ENCODE measurements at regions not wholly inside any gene's neighbourhood (a gene's known extent, or its start where the extent isn't known, plus 50 kb on each side); places are given as distances from the start of the nearest gene placed in this dataset.

DNA sequence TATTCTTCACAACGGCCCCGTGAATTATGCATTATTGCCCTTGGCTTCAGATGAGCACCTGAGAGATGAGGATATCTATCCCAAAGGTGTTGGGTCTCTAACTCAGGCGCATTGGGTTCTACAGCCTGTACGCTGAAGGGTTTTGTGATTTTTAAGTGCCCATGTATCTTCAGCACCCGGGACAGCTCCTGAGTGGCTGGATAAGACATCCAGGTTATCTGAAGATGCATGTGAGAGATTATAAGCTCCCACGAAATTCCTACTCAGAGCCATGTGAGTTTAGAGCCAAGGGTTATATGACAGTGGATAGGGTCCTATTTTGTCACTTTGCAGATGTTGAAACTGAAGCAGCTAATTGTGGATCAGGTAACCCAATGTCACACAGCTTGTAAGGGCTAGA is 612.3 kb upstream of the EEF2KMT start:
- Histone ChIP-seq H2AFZ (ENCODE audit: low read length) (no peak overlapping the region), H3K4me3 (replicated peaks in 1 of 4; ENCODE audit: control extremely low read depth in 1 of 4, insufficient read depth in 1 of 4, low read depth in 3 of 4, low read length in 4 of 4) (no peak overlapping the region), H3K79me2 (ENCODE audit: control insufficient read depth, insufficient read depth, low read length) (no peaks in the 10 kb centered on the region), H3K9me3 (ENCODE audit: control insufficient read depth, insufficient read depth, low read depth, low read length) (no peaks in the 10 kb centered on the region), H3K4me2 (ENCODE audit: extremely low read depth, insufficient read depth, low read length) (no peak overlapping the region), H3K36me3 (ENCODE audit: control insufficient read depth, insufficient read depth, low read length) (no peaks in the 10 kb centered on the region), H3K4me1 (ENCODE audit: control insufficient read depth, extremely low read depth, insufficient read depth, low read length) (no peaks in the 10 kb centered on the region), H3K27ac (ENCODE audit: insufficient read depth, low read length) (no peak overlapping the region), H4K20me1 (ENCODE audit: control insufficient read depth, extremely low read depth, insufficient read depth, low read length) (no peaks in the 10 kb centered on the region), H3K9ac (ENCODE audit: insufficient read depth, low read length) (no peak overlapping the region), H3K27me3 (ENCODE audit: control insufficient read depth, insufficient read depth, low read length) (no peaks in the 10 kb centered on the region)
- TF ChIP-seq EZH2 (IDR thresholded peaks at IDR 0.05; ENCODE audit: low read length, missing control alignments): no peak
- TF ChIP-seq, protein P1, sequence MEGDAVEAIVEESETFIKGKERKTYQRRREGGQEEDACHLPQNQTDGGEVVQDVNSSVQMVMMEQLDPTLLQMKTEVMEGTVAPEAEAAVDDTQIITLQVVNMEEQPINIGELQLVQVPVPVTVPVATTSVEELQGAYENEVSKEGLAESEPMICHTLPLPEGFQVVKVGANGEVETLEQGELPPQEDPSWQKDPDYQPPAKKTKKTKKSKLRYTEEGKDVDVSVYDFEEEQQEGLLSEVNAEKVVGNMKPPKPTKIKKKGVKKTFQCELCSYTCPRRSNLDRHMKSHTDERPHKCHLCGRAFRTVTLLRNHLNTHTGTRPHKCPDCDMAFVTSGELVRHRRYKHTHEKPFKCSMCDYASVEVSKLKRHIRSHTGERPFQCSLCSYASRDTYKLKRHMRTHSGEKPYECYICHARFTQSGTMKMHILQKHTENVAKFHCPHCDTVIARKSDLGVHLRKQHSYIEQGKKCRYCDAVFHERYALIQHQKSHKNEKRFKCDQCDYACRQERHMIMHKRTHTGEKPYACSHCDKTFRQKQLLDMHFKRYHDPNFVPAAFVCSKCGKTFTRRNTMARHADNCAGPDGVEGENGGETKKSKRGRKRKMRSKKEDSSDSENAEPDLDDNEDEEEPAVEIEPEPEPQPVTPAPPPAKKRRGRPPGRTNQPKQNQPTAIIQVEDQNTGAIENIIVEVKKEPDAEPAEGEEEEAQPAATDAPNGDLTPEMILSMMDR (conservative IDR thresholded peaks at IDR 0.05 in 1 of 2, IDR thresholded peaks at IDR 0.05 in 1 of 2; ENCODE audit: low read depth in 1 of 2, low read length in 2 of 2): no peak
- DNase-seq (ENCODE audit: low read depth in 2 of 2): peak in 1 of 2 donors; percentile 13

DNA sequence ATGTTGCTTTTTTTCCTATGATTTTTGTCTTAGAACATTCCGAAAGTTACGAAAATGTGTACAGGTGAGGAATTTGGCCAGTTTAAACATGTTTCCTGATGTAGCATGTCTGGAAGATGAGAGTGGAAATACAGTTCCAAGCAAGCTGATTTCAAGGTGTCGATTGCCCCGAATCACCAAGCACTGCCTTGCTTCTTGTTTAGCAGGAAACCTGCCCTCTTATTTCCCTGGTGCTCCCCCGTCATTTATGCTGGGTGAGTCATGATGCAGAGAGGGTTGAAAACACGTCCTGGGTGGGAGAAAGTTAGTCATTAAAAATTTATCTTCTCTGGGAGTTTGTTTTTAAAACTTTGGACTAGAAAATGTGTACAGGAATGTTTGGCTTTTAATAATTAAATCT is 608.6 kb upstream of the EEF2KMT start:
- Histone ChIP-seq H3K36me3 (ENCODE audit: control insufficient read depth, insufficient read depth, low read length) (no peaks in the 10 kb centered on the region), H3K4me3 (replicated peaks in 1 of 4; ENCODE audit: control extremely low read depth in 1 of 4, insufficient read depth in 1 of 4, low read depth in 3 of 4, low read length in 4 of 4) (no peak overlapping the region), H3K9me3 (ENCODE audit: control insufficient read depth, insufficient read depth, low read depth, low read length) (no peaks in the 10 kb centered on the region), H3K4me1 (ENCODE audit: control insufficient read depth, extremely low read depth, insufficient read depth, low read length) (no peaks in the 10 kb centered on the region), H3K27ac (ENCODE audit: insufficient read depth, low read length) (no peak overlapping the region), H3K27me3 (ENCODE audit: control insufficient read depth, insufficient read depth, low read length) (no peaks in the 10 kb centered on the region), H2AFZ (ENCODE audit: low read length) (no peak overlapping the region), H4K20me1 (ENCODE audit: control insufficient read depth, extremely low read depth, insufficient read depth, low read length) (no peaks in the 10 kb centered on the region), H3K79me2 (ENCODE audit: control insufficient read depth, insufficient read depth, low read length) (no peaks in the 10 kb centered on the region), H3K9ac (ENCODE audit: insufficient read depth, low read length) (no peak overlapping the region), H3K4me2 (ENCODE audit: extremely low read depth, insufficient read depth, low read length) (no peak overlapping the region)
- TF ChIP-seq EZH2 (IDR thresholded peaks at IDR 0.05; ENCODE audit: low read length, missing control alignments): no peak
- TF ChIP-seq, protein P1 (conservative IDR thresholded peaks at IDR 0.05 in 1 of 2, IDR thresholded peaks at IDR 0.05 in 1 of 2; ENCODE audit: low read depth in 1 of 2, low read length in 2 of 2): no peak
- DNase-seq (ENCODE audit: low read depth in 2 of 2): no peak

DNA sequence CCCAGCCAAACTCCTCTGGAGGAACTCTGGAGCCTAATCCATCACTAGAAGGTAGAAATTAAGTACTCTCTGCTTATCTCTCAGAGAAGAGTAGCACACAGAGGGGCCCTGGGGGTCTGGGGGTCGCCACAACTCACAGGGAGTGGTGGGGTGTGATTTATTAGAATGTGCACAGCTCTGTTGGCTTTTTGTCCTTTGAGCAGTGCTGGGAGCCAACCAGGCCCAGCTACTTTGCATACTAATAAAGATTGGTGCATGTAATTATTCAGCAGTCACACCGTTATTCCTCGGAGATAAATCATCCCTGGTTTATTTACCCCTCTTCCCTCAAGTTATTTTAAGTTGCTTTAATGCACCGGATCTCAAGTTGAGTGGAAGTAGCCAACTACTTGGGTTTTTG is 606.7 kb upstream of the EEF2KMT start:
- H4K20me1 ChIP-seq (ENCODE audit: control insufficient read depth, extremely low read depth, insufficient read depth, low read length): no peaks in the 10 kb centered on the region
- no peaks in the 10 kb centered on the region for H3K79me2 ChIP-seq (ENCODE audit: control insufficient read depth, insufficient read depth, low read length)
- H2AFZ ChIP-seq (ENCODE audit: low read length): no peak overlapping the region
- no peak overlapping the region for H3K4me2 ChIP-seq (ENCODE audit: extremely low read depth, insufficient read depth, low read length)
- DNase-seq (ENCODE audit: low read depth in 2 of 2): no peak
- no peaks in the 10 kb centered on the region for H3K4me1 ChIP-seq (ENCODE audit: control insufficient read depth, extremely low read depth, insufficient read depth, low read length)
- H3K4me3 ChIP-seq (replicated peaks in 1 of 4; ENCODE audit: control extremely low read depth in 1 of 4, insufficient read depth in 1 of 4, low read depth in 3 of 4, low read length in 4 of 4): no peak overlapping the region
- H3K36me3 ChIP-seq (ENCODE audit: control insufficient read depth, insufficient read depth, low read length): no peaks in the 10 kb centered on the region
- no peak overlapping the region for H3K9ac ChIP-seq (ENCODE audit: insufficient read depth, low read length)
- no peak overlapping the region for H3K27ac ChIP-seq (ENCODE audit: insufficient read depth, low read length)
- H3K9me3 ChIP-seq (ENCODE audit: control insufficient read depth, insufficient read depth, low read depth, low read length): no peaks in the 10 kb centered on the region
- TF ChIP-seq, protein P1 (conservative IDR thresholded peaks at IDR 0.05 in 1 of 2, IDR thresholded peaks at IDR 0.05 in 1 of 2; ENCODE audit: low read depth in 1 of 2, low read length in 2 of 2): no peak
- no peak for TF ChIP-seq EZH2 (IDR thresholded peaks at IDR 0.05; ENCODE audit: low read length, missing control alignments)
- no peaks in the 10 kb centered on the region for H3K27me3 ChIP-seq (ENCODE audit: control insufficient read depth, insufficient read depth, low read length)

All from fibroblast of lung (primary cell).